Tibial nerve (tissue), 3 donors: ENCODE measurements at regions not wholly inside any gene's neighbourhood (a gene's known extent, or its start where the extent isn't known, plus 50 kb on each side); places are given as distances from the start of the nearest gene placed in this dataset.
"Not testable (repeated sequence)": the region's sequence is repeated elsewhere in the genome, so short reads cannot be mapped to it uniquely, and the experiment has no call there.

Source experiments
- CTCF ChIP-seq, 5 experiments: fragments of 200-600 bp in 3 of 5; fragments of 450-650 bp in 2 of 5; sonication (generic) in 3 of 5; IDR thresholded peaks; one replicate each; pipeline ENCODE4 v1.5.1; 2016 to 2019; ENCODE audit warnings: antibody characterized with exemption in 5 of 5, mild to moderate bottlenecking in 3 of 5, moderate library complexity in 2 of 5
- POLR2A ChIP-seq, 2 donors: fragments of 450-650 bp; IDR thresholded peaks; one replicate each; pipeline ENCODE4 v1.6.1; 2017; ENCODE audit warnings: antibody characterized with exemption in 2 of 2, mild to moderate bottlenecking in 2 of 2, moderate library complexity in 2 of 2

- TF ChIP-seq POLR2A, CTCF (IDR thresholded peaks at IDR 0.05): not testable (repeated sequence)
These were observed 64.9 kb upstream of the SYNCRIP start for GRCh38 chr6:85707515-85708145.
